ENCODE measurements at regions not wholly inside any gene's neighbourhood (a gene's known extent, or its start where the extent isn't known, plus 50 kb on each side); places are given as distances from the start of the nearest gene placed in this dataset.

- TF ChIP-seq CTCF (IDR thresholded peaks at IDR 0.05; ENCODE audit: unreplicated experiment), result no peak
- no peaks in the 10 kb centered on the region for H3K27me3 Mint-ChIP-seq (ENCODE audit: low read depth)
- DNase-seq (ENCODE audit: low spot score in 2 of 2, unreplicated experiment in 2 of 2), result no peak
- no peak overlapping the region for H3K27ac Mint-ChIP-seq
- no peaks in the 10 kb centered on the region for H3K9me3 Mint-ChIP-seq
- H3K36me3 Mint-ChIP-seq, result no peaks in the 10 kb centered on the region
- peaks cover 10% of the 10 kb centered on the region for H3K4me1 Mint-ChIP-seq
- H3K4me3 Mint-ChIP-seq, result no peak overlapping the region
Measured at GRCh38 chr6:168381726-168382458, 59.1 kb upstream of the SMOC2 start.

GRCh38 chr6:168383062-168383854, 57.7 kb upstream of the SMOC2 start:
- no peak overlapping the region for H3K4me3 Mint-ChIP-seq
- no peaks in the 10 kb centered on the region for H3K36me3 Mint-ChIP-seq
- no peaks in the 10 kb centered on the region for H3K27me3 Mint-ChIP-seq (ENCODE audit: low read depth)
- DNase-seq (ENCODE audit: low spot score in 2 of 2, unreplicated experiment in 2 of 2), result no peak
- no peak for TF ChIP-seq CTCF (IDR thresholded peaks at IDR 0.05; ENCODE audit: unreplicated experiment)
- H3K4me1 Mint-ChIP-seq, result no peaks in the 10 kb centered on the region
- H3K9me3 Mint-ChIP-seq, result no peaks in the 10 kb centered on the region
- no peak overlapping the region for H3K27ac Mint-ChIP-seq

GRCh38 chr6:168384045-168385036, 56.6 kb upstream of the SMOC2 start:
- no peak for TF ChIP-seq CTCF (IDR thresholded peaks at IDR 0.05; ENCODE audit: unreplicated experiment)
- no peaks in the 10 kb centered on the region for H3K36me3 Mint-ChIP-seq
- H3K9me3 Mint-ChIP-seq, result no peaks in the 10 kb centered on the region
- H3K4me1 Mint-ChIP-seq, result no peaks in the 10 kb centered on the region
- H3K27me3 Mint-ChIP-seq (ENCODE audit: low read depth), result no peaks in the 10 kb centered on the region
- DNase-seq (ENCODE audit: low spot score in 2 of 2, unreplicated experiment in 2 of 2), result no peak
- H3K27ac Mint-ChIP-seq, result no peak overlapping the region
- H3K4me3 Mint-ChIP-seq, result no peak overlapping the region

- no peaks in the 10 kb centered on the region for H3K36me3 Mint-ChIP-seq
- no peaks in the 10 kb centered on the region for H3K9me3 Mint-ChIP-seq
- H3K27ac Mint-ChIP-seq, result no peak overlapping the region
- no peak for TF ChIP-seq CTCF (IDR thresholded peaks at IDR 0.05; ENCODE audit: unreplicated experiment)
- H3K4me3 Mint-ChIP-seq, result no peak overlapping the region
- H3K4me1 Mint-ChIP-seq, result no peaks in the 10 kb centered on the region
- no peak for DNase-seq (ENCODE audit: low spot score in 2 of 2, unreplicated experiment in 2 of 2)
- H3K27me3 Mint-ChIP-seq (ENCODE audit: low read depth), result no peaks in the 10 kb centered on the region
Measured at GRCh38 chr6:168385037-168385759, 55.8 kb upstream of the SMOC2 start.

All from mesothelial cell of epicardium (in vitro differentiated cells).